IMR-90 (cell line): ENCODE measurements at regions not wholly inside any gene's neighbourhood (a gene's known extent, or its start where the extent isn't known, plus 50 kb on each side); places are given as distances from the start of the nearest gene placed in this dataset.
"Not testable (repeated sequence)": the region's sequence is repeated elsewhere in the genome, so short reads cannot be mapped to it uniquely, and the experiment has no call there.

Experiments used
- ATAC-seq: fragments of 200-7000 bp; cut with Tn5 transposase; 2 replicates; pipeline ENCODE4 v1.9.1; 2020; ENCODE audit warnings: low read depth, mild to moderate bottlenecking, moderate library complexity
- BruUV-seq: library from RNA; stranded (reverse); fragments of 400-500 nt; replicated peaks from 2 replicates; lab custom pipeline; 2021; lab: Mats Ljungman, UMichigan
- CTCF ChIA-PET: fragments of 300-600 bp; formaldehyde crosslinking; extraction: SDS; loops from one replicate; lab custom pipeline; 2021; ENCODE audit warnings: antibody characterized with exemption; lab: Yijun Ruan, JAX
- POLR2A ChIA-PET: fragments of 300-600 bp; sonication (Branson Sonifier 250); formaldehyde crosslinking; loops from one replicate; lab custom pipeline; 2022; ENCODE audit warnings: antibody characterized with exemption; ENCODE audit not compliant: unreplicated experiment; lab: Charles Lee
- DNase-seq: peaks from one replicate; pipeline ENCODE4 v3.0.0; 2013
- H2AFZ ChIP-seq: replicated peaks from 2 replicates; pipeline ENCODE3; 2013; ENCODE audit warnings: low read length, mild to moderate bottlenecking; ENCODE audit not compliant: poor library complexity
- H2AK5ac ChIP-seq: 2 replicates; pipeline ENCODE4 v1.6.1; 2013; ENCODE audit warnings: low read depth, low read length, inconsistent platforms
- H2AK9ac ChIP-seq: replicated peaks from 2 replicates; pipeline ENCODE3; 2013; ENCODE audit warnings: mild to moderate bottlenecking, low read depth, low read length, moderate library complexity; ENCODE audit not compliant: poor library complexity
- H2BK120ac ChIP-seq: 2 replicates; pipeline ENCODE4 v1.6.1; 2013; ENCODE audit warnings: low read depth, low read length, inconsistent platforms
- H2BK15ac ChIP-seq: 3 replicates; pipeline ENCODE4 v1.6.1; 2013; ENCODE audit warnings: low read depth, low read length, inconsistent platforms
- H2BK20ac ChIP-seq: 2 replicates; pipeline ENCODE4 v1.6.1; 2013; ENCODE audit warnings: low read depth, mild to moderate bottlenecking, inconsistent platforms, low read length, moderate library complexity
- H2BK5ac ChIP-seq: 2 replicates; pipeline ENCODE4 v1.6.1; 2013; ENCODE audit warnings: mild to moderate bottlenecking, low read depth, low read length, inconsistent platforms; ENCODE audit not compliant: poor library complexity, severe bottlenecking
- H3K14ac ChIP-seq: replicated peaks from 2 replicates; pipeline ENCODE4 v1.6.1; 2013; ENCODE audit warnings: low read depth, low read length, inconsistent platforms
- H3K18ac ChIP-seq: 2 replicates; pipeline ENCODE4 v1.6.1; 2013; ENCODE audit warnings: low read depth, low read length, control low read depth
- H3K23ac ChIP-seq: 2 replicates; pipeline ENCODE4 v1.6.1; 2013; ENCODE audit warnings: low read depth, low read length, inconsistent platforms
- H3K27ac ChIP-seq: 2 replicates; pipeline ENCODE4 v1.5.1; 2013; ENCODE audit warnings: mild to moderate bottlenecking, control low read depth, low read length; ENCODE audit not compliant: insufficient read depth
- H3K27me3 ChIP-seq: 2 replicates; pipeline ENCODE4 v1.6.1; 2013; ENCODE audit warnings: low read length; ENCODE audit not compliant: control insufficient read depth, insufficient read depth
- H3K36me3 ChIP-seq: 2 replicates; pipeline ENCODE4 v1.6.1; 2013; ENCODE audit warnings: low read length, mixed read lengths; ENCODE audit not compliant: control insufficient read depth, insufficient read depth
- H3K4ac ChIP-seq: 2 replicates; pipeline ENCODE4 v1.6.1; 2013; ENCODE audit warnings: low read depth, low read length, inconsistent platforms
- H3K4me1 ChIP-seq: 2 replicates; pipeline ENCODE4 v1.6.1; 2013; ENCODE audit warnings: low read length, mixed read lengths; ENCODE audit not compliant: control insufficient read depth, insufficient read depth
- H3K4me2 ChIP-seq: 2 replicates; pipeline ENCODE4 v1.6.1; 2013; ENCODE audit warnings: low read depth, mild to moderate bottlenecking, control low read depth, low read length, moderate library complexity
- H3K4me3 ChIP-seq: 2 replicates; pipeline ENCODE4 v1.5.1; 2013; ENCODE audit warnings: low read depth, mild to moderate bottlenecking, control low read depth, low read length, moderate library complexity; ENCODE audit not compliant: insufficient read depth
- H3K56ac ChIP-seq: 2 replicates; pipeline ENCODE4 v1.6.1; 2013; ENCODE audit warnings: low read length, inconsistent platforms; ENCODE audit not compliant: insufficient read depth; ENCODE audit errors: extremely low read depth
- H3K79me1 ChIP-seq, 2 experiments: 2 replicates each; pipeline ENCODE4 v1.6.1; 2013; ENCODE audit warnings: low read length in 2 of 2, inconsistent platforms in 1 of 2, low read depth in 1 of 2
- H3K9ac ChIP-seq: 2 replicates; pipeline ENCODE4 v1.6.1; 2013; ENCODE audit warnings: low read depth, low read length, control low read depth
- H3K9me1 ChIP-seq: 2 replicates; pipeline ENCODE4 v1.6.1; 2013; ENCODE audit warnings: low read length, inconsistent platforms; ENCODE audit not compliant: insufficient read depth
- H3K9me3 ChIP-seq: 2 replicates; pipeline ENCODE4 v1.6.1; 2013; ENCODE audit warnings: low read length; ENCODE audit not compliant: control insufficient read depth, insufficient read depth
- H4K20me1 ChIP-seq: 2 replicates; pipeline ENCODE4 v1.6.1; 2013; ENCODE audit warnings: low read length, inconsistent platforms; ENCODE audit not compliant: insufficient read depth
- H4K5ac ChIP-seq: 2 replicates; pipeline ENCODE4 v1.6.1; 2013; ENCODE audit warnings: mild to moderate bottlenecking, low read depth, low read length, control low read depth
- H4K8ac ChIP-seq, 2 experiments: 2 replicates each; pipeline ENCODE4 v1.6.1; 2013; ENCODE audit warnings: low read depth in 2 of 2, low read length in 2 of 2, control low read depth in 1 of 2, inconsistent platforms in 1 of 2
- H4K91ac ChIP-seq: 2 replicates; pipeline ENCODE4 v1.6.1; 2013; ENCODE audit warnings: low read depth, low read length, inconsistent platforms; ENCODE audit not compliant: insufficient read depth
- WGBS, 2 experiments: methylation state at CpG; one replicate each; pipeline versions ENCODE4 v1.1.5 to v1.1.7; 2013; ENCODE audit warnings: missing lambda C conversion rate in 2 of 2; ENCODE audit not compliant: insufficient read length in 1 of 2; ENCODE audit errors: extremely low coverage in 2 of 2; 5-methylcytosine and 5-hydroxymethylcytosine counted together
- dilution Hi-C: fragments of 300-500 bp; cut with HindIII; formaldehyde crosslinking; loops from one replicate; pipeline ENCODE4 v1.14.3; 2018; ENCODE audit warnings: low sequenced_read_pairs; ENCODE audit not compliant: unreplicated experiment
- in situ Hi-C: fragments of 300-500 bp; cut with MboI; formaldehyde crosslinking; loops from 3 replicates; pipeline ENCODE4 v1.14.3; 2019; ENCODE audit warnings: low sequenced_read_pairs, inconsistent platforms, mixed read lengths
- intact Hi-C: fragments of 100-400 bp; cut with micrococcal nuclease; formaldehyde crosslinking; loops from 2 replicates; pipeline ENCODE4 v1.10.0; 2022

GRCh38 chr11:14591046-14591445 lies 52.6 kb upstream of the PDE3B start:
- H2AFZ ChIP-seq, H3K79me1 ChIP-seq, H3K9ac ChIP-seq, H2AK5ac ChIP-seq, H3K4me2 ChIP-seq, H4K20me1 ChIP-seq, H3K36me3 ChIP-seq, H4K8ac ChIP-seq, H3K9me1 ChIP-seq, POLR2A ChIA-PET, H4K5ac ChIP-seq, DNase-seq, H4K91ac ChIP-seq, H2BK20ac ChIP-seq, H3K9me3 ChIP-seq, H2BK120ac ChIP-seq, in situ Hi-C loops, H3K23ac ChIP-seq, dilution Hi-C loops, H3K4me1 ChIP-seq, H3K27ac ChIP-seq, H3K56ac ChIP-seq, H3K4ac ChIP-seq, BruUV-seq, H3K18ac ChIP-seq, CTCF ChIA-PET, intact Hi-C loops, H2AK9ac ChIP-seq, H2BK15ac ChIP-seq, H3K4me3 ChIP-seq, ATAC-seq, H2BK5ac ChIP-seq, H3K14ac ChIP-seq, H3K27me3 ChIP-seq: not testable (repeated sequence)
- WGBS, 2 experiments: 98% methylated on average over 8 of the region's 19 CpGs; no CpG with 5 or more reads in 1 of the 2 experiments
